ENCODE measurements at regions not wholly inside any gene's neighbourhood (a gene's known extent, or its start where the extent isn't known, plus 50 kb on each side); places are given as distances from the start of the nearest gene placed in this dataset.

GRCh38 chr7:45457591-45457990, 116.6 kb upstream of the ADCY1 start:
- no peak for DNase-seq

GRCh38 chr7:45459476-45459875, 114.7 kb upstream of the ADCY1 start:
- DNase-seq, result no peak

- no peak for DNase-seq
Measured at GRCh38 chr7:45460379-45460778, 113.8 kb upstream of the ADCY1 start.

GRCh38 chr7:45461026-45461425, 113.1 kb upstream of the ADCY1 start:
- no peak for DNase-seq

- DNase-seq, result no peak
Measured at GRCh38 chr7:45469103-45469502, 105.1 kb upstream of the ADCY1 start.

- DNase-seq, result no peak
Measured at GRCh38 chr7:45470031-45470430, 104.1 kb upstream of the ADCY1 start.

- DNase-seq, result no peak
Measured at GRCh38 chr7:45479781-45480180, 94.4 kb upstream of the ADCY1 start.

- no peak for DNase-seq
Measured at GRCh38 chr7:45482451-45482850, 91.7 kb upstream of the ADCY1 start.

- DNase-seq, result no peak
Measured at GRCh38 chr7:45484094-45484493, 90.1 kb upstream of the ADCY1 start.

GRCh38 chr7:45486575-45486974, 87.6 kb upstream of the ADCY1 start:
- no peak for DNase-seq

- DNase-seq, result no peak
Measured at GRCh38 chr7:45494885-45495284, 79.3 kb upstream of the ADCY1 start.

GRCh38 chr7:45495618-45496017, 78.5 kb upstream of the ADCY1 start:
- no peak for DNase-seq

GRCh38 chr7:45500257-45500656, 73.9 kb upstream of the ADCY1 start:
- no peak for DNase-seq

- DNase-seq, result no peak
Measured at GRCh38 chr7:45501791-45502190, 72.4 kb upstream of the ADCY1 start.

GRCh38 chr7:45506059-45506458, 68.1 kb upstream of the ADCY1 start:
- no peak for DNase-seq

- DNase-seq, result no peak
Measured at GRCh38 chr7:45509222-45509621, 64.9 kb upstream of the ADCY1 start.

GRCh38 chr7:45511721-45512597, 62.2 kb upstream of the ADCY1 start:
- no peak for DNase-seq

GRCh38 chr7:45514944-45515343, 59.2 kb upstream of the ADCY1 start:
- no peak for DNase-seq

GRCh38 chr7:45515346-45515745, 58.8 kb upstream of the ADCY1 start:
- DNase-seq, result no peak

Data from midbrain (tissue), 1 donor.